T-helper 1 cell (primary cell): ENCODE measurements at regions not wholly inside any gene's neighbourhood (a gene's known extent, or its start where the extent isn't known, plus 50 kb on each side); places are given as distances from the start of the nearest gene placed in this dataset.

Experiments used
- DNase-seq, 5 donors: peaks; one replicate each; pipeline ENCODE4 v3.0.0-alpha.2; 2012 to 2020

- no peak for DNase-seq
Measured at GRCh38 chr5:165781738-165782137, 2276.3 kb downstream of the MAT2B start.

- DNase-seq, result no peak
Measured at GRCh38 chr5:165783024-165783423, 2277.6 kb downstream of the MAT2B start.

GRCh38 chr5:165786073-165786472, 2280.7 kb downstream of the MAT2B start:
- DNase-seq, result no peak

- DNase-seq, result no peak
Measured at GRCh38 chr5:165795073-165795472, 2289.7 kb downstream of the MAT2B start.

GRCh38 chr5:165805756-165806155, 2300.3 kb downstream of the MAT2B start:
- DNase-seq, result no peak

GRCh38 chr5:165808335-165808734, 2302.9 kb downstream of the MAT2B start:
- no peak for DNase-seq

GRCh38 chr5:165809914-165810313, 2304.5 kb downstream of the MAT2B start:
- no peak for DNase-seq

- no peak for DNase-seq
Measured at GRCh38 chr5:165829504-165829903, 2324.1 kb downstream of the MAT2B start.

GRCh38 chr5:165834891-165835290, 2329.5 kb downstream of the MAT2B start:
- DNase-seq, result no peak

- no peak for DNase-seq
Measured at GRCh38 chr5:165836046-165836445, 2330.6 kb downstream of the MAT2B start.

- DNase-seq, result no peak
Measured at GRCh38 chr5:165837286-165837685, 2331.9 kb downstream of the MAT2B start.

GRCh38 chr5:165844571-165844970, 2339.2 kb downstream of the MAT2B start:
- no peak for DNase-seq

- no peak for DNase-seq
Measured at GRCh38 chr5:165858118-165858517, 2352.7 kb downstream of the MAT2B start.

- DNase-seq, result no peak
Measured at GRCh38 chr5:165859251-165859650, 2353.8 kb downstream of the MAT2B start.

- no peak for DNase-seq
Measured at GRCh38 chr5:165863239-165863638, 2357.8 kb downstream of the MAT2B start.

GRCh38 chr5:165871291-165871690, 2365.9 kb downstream of the MAT2B start:
- no peak for DNase-seq

GRCh38 chr5:165874851-165875250, 2369.4 kb downstream of the MAT2B start:
- DNase-seq, result no peak

- no peak for DNase-seq
Measured at GRCh38 chr5:165876538-165876937, 2371.1 kb downstream of the MAT2B start.

GRCh38 chr5:165877475-165877874, 2372.1 kb downstream of the MAT2B start:
- no peak for DNase-seq

- DNase-seq, result no peak
Measured at GRCh38 chr5:165881259-165881658, 2375.8 kb downstream of the MAT2B start.

- DNase-seq, result no peak
Measured at GRCh38 chr5:165882099-165882498, 2376.7 kb downstream of the MAT2B start.

GRCh38 chr5:165885623-165886350, 2380.4 kb downstream of the MAT2B start:
- DNase-seq, result no peak

- DNase-seq, result no peak
Measured at GRCh38 chr5:165887147-165887546, 2381.7 kb downstream of the MAT2B start.

GRCh38 chr5:165892383-165892782, 2387.0 kb downstream of the MAT2B start:
- no peak for DNase-seq

- DNase-seq, result no peak
Measured at GRCh38 chr5:165894916-165895315, 2389.5 kb downstream of the MAT2B start.
